Left renal pelvis (tissue), 4 donors: ENCODE measurements at regions not wholly inside any gene's neighbourhood (a gene's known extent, or its start where the extent isn't known, plus 50 kb on each side); places are given as distances from the start of the nearest gene placed in this dataset.

Experiments used
- DNase-seq, 4 donors: peaks; one replicate each; pipeline ENCODE4 v3.0.0-alpha.2; 2013; ENCODE audit warnings: low read depth in 4 of 4, low spot score in 3 of 4

DNA sequence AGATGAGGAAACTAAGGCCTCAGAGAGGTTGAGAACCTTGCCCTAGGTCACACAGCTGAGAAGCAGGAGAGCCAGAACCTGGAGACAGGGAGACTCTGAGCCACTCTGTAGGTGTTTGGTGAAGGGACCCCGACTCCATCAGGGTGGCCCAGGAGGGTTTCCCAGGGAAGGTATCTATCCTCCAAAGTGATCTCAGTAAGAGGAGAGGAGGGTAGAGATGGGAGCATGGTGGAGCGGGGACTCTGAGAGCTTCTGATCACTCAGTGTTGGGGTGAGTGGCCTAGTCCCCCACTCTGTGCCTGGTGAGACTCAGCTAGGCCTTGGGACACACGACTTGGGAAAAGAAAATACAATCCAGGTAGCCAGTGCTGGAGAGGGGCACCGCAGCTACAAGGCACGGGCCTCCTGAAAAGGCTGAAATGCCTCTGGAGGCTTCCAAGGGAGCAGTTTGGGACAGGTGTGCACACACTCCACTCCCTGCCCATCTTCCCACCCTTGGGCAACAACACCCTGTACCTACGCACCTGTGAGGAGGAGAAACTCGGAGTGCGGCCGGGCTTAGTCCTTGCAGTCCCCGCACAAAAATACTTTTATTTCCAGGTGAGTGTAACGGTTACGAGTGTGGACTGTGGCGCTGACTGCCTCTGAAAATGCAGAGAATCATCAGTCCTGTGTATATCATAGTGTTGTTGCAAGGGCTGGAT, 80.8 kb downstream of the CAMK2N1 start:
- no peak for DNase-seq
